Dermis microvascular lymphatic vessel endothelial cell (primary cell): ENCODE measurements at regions not wholly inside any gene's neighbourhood (a gene's known extent, or its start where the extent isn't known, plus 50 kb on each side); places are given as distances from the start of the nearest gene placed in this dataset.
"Not testable (repeated sequence)": the region's sequence is repeated elsewhere in the genome, so short reads cannot be mapped to it uniquely, and the experiment has no call there.

ENCODE experiments used
- DNase-seq, 2 donors: peaks; one replicate each; pipeline versions ENCODE4 v3.0.0 to v3.0.0-alpha.2; 2010; ENCODE audit warnings: low read depth in 2 of 2

DNA sequence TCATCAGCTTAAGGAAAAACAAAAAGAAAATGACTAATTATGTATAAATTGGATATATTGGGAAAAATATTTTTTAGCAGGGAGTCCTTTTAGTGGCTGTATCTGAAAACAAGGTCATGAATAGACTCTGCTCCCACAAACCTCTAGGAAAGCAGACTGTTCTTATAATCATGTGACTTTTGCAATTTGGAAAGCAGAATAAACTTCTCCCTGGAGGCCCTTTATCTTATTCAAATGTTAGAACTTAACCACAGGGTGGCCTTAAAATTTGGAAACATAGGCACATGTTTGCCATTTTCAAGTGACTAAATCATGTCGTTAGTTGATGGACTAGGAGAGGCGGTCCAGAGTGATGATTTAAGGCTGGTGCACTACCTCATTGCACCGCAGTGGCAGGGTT is 196.6 kb upstream of the KRR1 start:
- no peak for DNase-seq

DNA sequence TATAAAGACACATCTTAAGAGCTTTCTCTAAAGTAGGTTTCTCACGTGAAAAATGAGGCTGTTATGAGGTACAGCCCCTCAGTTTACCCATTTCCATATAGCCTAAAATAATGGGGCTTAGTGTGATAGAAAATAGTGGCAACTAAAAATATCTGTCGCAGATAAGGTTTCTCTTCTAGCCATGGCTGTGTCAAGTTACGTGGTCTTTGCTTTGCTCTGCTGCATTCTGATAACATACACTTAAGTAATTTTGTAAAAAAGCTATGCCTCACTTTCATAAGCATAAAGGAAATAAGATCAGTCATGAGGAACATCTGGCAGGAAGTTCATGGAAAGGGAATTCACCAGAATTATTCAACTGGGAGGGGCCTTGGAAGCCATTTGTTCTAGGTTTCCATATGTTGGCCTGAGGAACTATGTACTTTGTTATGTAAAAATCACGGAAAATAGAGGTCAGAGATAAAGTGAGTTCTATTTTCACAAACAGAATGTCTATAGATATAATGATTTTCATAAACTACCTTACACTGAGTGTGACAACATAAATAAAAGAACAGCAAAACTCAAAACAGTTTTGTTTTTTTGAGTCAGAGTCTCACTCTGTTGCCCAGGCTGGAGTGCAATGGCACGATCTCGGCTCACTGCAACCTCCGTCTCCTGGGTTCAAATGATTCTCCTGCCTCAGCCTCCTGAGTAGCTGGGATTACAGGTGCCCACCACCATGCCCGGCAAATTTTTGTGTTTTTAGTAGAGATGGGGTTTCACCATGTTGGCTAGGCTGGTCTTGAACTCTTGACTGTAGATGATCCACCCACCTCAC is 195.6 kb upstream of the KRR1 start:
- peak; percentile 44 to 87 for DNase-seq

DNA sequence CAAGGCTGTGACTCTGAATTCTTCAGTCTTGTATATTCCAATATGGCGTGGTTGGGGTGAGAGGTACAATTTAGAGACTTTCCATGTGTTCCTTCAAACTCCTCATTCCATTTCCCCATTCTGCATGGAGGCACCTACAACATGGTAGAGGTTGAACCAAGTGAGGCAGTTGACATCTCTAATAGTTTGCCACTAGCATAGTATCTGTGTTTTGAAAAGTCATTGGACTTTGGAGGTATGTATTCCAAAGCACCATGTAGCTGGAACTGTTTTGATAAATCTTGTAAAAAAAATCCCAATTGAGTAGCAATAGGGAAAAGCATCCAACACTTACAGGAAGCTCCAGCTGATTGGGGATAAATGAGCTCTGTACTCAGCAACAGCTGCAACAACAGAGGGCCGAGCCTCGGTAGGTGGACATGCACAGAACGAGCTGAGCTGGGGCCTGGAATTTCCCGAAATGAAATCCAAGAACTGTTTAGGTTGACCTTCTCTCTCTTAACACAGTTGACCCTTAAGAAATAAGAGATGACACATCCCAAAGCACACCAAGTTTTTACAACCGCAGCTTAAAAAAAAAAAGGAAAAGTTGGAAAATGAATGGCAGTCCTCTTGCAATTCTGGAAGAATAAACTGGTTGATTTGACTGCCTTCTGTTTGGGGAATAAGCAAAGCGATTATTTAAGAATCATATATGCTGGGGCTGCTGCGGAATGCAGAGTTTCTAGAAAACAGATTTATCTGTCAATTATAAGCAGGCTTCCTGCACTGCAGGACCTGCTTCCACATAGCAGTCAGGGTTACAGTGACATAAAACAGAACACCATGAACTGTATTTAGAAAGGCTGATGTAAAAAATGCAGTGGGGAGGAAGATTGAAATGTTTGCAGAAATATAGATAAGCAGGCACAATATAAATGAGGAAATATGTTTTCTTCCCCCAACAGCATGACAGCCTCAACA is 194.6 kb upstream of the KRR1 start:
- peak; percentile 61 to 98 for DNase-seq

DNA sequence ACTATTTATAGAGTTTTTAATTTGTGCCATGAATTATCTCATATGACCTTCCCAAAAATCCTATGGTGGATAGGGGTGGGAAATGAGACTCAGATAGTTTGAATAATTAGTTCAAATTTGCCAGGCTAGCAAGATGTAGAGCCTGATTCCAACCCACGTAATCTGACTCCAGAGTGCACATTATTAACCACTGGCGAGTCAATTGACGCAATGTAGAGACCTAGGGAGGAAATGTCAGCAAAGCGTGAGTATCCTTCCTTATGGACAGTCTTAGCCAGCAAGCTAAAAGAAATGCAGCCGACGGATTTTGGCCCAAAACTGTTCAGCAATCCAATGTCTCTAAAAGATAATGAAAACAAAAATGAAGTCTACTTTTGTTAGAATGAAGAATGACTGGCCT is 193.3 kb upstream of the KRR1 start:
- peak in 1 of 2 donors; percentile 50 for DNase-seq

DNA sequence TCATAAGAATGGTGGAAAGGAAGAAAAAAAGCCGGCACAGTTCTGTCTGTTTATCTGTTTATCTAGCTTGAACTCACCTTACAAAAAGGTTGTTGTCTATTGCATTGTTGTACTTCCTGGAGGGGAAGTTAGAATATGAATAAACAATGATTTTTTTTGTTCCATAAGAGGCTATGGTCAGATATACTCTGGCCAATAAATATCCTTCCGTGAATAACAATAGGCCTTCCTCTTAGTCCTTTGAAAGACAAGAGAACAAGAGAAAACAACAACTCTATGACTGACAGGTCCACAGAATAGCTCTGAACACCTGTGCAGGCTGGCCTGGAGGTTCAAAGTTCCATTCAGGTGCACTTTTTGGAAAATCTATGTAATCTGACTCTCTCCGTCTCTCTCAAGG is 192.8 kb upstream of the KRR1 start:
- peak in 1 of 2 donors; percentile 60 for DNase-seq

DNA sequence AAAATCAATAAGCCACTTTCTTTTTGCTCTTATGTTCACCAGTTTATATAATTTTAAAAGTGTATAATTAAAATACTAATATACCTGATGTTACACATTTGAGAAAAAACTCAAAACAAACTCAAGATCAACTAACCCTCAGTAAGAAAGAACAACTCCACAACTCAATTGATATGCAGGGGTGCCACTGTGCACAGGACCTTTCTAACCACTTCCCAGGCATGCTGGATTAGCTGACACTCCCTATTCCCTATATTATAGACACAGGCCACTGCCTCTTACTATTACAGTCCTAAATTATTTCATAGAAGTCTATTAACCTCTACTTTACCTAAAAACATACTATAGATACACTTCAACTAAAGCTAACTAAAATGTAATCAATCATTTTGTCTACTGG is 191.7 kb upstream of the KRR1 start:
- no peak for DNase-seq

DNA sequence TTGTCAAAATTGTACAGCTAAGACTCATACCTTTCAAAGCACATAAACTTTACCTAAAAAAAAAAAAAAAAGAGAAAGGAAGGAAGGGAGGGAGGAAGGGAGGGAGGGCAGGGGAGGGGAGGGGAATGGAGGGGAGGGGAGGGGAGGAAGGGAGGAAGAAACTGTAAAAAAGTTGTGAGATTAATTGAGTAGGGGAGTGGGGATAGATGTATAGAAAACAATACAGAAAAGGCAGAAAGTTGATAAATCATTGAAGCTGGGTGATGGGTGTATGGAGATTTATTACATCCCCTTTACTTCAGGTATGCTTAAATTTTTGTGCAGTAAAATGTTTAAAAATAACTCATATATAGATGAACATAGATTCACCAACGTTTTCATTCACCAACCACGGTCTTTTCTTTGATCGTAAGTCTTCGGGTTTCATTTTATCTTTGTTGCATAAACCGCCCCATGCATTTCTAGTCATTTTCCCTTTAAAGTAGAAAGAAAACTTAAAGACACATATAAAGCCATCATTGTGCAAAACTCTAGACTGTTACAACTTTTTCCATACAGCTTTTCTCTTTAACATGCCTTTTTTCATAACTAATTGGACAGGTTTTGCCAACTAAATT is 191.2 kb upstream of the KRR1 start:
- no peak for DNase-seq

DNA sequence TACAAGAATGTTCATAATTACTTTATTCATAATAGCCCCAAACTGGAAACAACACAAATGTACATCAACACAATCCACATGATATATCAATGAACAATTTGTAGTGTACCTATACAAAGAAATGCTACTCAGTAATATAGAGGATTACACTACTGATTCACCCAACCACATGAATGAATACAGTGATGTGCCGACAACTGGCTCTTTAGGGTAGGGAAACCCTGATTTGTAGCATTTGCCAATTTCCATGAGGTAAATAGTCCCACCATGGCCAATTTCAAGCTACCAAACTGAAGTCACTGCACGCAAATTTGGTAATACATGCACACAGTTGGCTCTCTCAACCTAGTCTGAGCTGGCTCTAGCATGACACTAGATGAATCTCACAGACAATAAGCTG is 190.4 kb upstream of the KRR1 start:
- no peak for DNase-seq

DNA sequence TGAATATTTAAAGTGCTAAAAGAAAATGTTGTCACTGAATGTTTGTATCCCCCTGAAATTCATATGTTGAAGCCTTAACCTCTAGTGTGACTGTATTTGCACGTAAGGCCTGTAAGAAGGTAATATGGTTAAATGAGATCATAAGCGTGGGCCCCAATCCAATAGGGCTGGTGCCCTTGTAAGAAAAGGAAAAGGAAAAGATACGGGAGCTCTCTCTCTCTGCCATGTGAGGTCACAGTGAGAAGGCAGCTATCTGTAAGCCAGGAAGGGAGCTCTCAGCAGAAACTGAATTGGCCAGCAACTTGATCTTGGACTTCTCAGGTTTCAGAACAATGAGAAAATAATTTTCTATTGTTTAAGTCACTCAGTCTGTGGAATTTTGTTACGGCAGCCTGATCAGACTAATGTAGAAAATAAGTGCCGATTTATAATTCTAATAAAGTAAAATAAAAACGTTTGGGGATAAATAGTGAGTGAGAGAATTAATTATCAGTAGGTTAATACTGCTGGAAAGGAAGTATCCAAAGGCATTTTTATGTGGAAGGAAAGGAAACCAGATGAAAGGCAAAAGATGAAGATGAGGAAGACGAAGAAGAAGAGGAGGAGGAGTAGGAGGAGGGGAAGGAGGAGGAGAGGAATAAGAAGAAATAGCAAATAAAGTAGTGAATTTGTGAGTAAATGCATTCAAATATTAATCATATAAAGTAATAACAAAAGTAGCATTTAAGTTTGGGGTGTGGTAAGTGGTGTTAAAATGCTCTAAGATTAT is 188.5 kb upstream of the KRR1 start:
- peak in 1 of 2 donors; percentile 82 for DNase-seq

DNA sequence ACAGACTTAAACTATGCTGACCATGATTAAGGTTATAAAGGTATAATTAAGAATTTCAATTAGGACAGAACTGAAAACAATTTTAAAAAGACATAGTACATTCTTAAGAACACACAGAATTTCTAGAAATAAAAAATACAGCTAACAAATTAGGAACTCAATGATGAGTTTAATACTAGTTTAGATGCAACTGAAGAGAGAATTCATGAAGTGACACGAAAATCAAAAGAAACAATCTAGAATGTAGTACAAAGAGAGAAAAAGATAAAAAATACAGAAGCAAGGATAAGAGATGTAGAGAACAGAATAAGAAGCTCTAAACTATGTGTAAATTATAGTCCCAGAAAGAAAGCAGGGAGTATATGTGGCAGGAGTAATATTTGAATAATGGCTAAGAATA is 187.8 kb upstream of the KRR1 start:
- DNase-seq: no peak

DNA sequence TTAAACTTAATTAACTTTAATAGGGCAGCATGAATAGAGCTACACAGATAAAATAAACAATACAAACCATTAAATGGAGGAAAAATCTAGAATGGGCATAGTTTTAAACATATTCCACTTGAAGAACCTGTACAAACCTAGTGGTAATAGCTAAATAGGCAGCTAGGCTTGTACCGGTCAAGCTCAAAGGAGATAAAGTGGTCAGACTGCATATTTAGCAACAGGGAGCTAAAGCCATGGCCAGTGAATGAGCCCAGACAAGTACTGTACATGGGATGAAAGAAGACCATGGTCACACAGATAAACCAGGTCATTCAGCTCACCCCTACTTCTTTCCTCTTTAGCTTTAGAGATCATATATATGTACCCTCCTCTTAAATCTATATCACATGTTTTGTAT is 186.6 kb upstream of the KRR1 start:
- no peak for DNase-seq

DNA sequence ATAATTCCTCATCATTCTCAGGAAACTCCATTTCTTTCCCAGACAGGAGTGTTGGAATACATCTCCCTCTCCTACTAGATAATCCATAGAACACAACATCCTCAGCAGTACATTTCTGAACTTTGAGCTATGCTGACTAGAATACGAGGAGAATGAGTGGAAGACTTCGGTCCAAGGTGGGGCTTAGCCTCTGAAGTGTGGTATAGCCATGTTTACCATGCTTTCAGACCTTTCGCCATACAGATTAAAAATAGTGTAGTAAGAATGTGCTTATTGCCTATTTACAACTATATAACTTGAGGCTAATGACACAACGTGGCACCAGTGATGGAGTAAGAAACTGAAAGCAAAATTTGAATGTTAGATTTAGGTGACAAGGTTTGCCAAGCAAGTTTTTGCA is 184.5 kb upstream of the KRR1 start:
- DNase-seq: no peak

DNA sequence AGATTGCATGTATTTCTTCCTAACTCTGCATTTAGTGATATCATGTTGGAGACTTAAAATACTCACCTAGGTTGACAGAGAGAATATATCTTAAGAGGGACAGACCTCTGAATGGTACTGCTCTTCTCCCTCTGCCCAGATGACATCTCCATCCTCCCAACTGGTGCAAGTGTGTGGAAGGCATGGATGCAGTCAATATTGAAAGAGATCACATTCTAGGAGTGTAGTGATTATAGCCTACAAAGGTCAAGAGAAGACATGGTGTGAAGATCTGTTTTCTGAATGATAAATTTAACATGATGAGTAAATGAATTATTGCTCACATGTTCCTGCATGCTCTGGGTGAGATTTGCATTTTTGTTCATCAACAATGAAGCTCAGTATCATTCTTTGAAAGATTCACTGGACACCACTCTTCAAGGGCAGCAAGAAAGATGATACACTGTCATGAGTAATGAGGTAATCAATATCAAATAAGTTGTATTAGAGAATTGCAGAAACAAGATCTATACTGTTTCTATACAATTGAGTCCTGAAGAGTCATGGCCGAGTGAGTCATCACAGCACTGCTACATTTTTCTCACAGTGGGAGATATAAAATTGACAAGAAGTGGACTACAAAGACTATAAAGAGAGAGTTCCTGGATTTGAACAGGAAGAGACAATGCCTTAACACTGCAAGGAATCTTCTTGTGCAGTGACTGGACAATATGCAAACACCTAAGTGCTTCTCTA is 183.3 kb upstream of the KRR1 start:
- DNase-seq: no peak

DNA sequence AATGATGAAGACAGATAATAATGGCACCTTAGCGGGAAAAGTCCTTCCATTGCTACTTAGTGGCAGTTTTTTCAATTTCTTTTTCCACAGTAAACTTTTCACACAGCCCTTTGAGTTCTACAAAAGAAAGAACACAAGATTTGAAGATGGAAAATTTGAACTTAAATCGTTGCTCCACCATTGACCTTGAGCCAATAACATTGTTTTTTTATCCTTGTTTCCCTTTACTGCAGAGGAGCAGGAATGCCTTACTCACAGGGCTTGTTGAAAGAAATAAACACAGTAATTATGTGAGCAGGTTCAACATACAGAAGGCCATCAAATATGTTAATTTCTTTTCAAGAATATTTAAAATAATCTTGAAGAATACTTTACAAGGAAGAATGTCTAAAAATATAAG is 181.5 kb upstream of the KRR1 start:
- peak in 1 of 2 donors; percentile 46 for DNase-seq

DNA sequence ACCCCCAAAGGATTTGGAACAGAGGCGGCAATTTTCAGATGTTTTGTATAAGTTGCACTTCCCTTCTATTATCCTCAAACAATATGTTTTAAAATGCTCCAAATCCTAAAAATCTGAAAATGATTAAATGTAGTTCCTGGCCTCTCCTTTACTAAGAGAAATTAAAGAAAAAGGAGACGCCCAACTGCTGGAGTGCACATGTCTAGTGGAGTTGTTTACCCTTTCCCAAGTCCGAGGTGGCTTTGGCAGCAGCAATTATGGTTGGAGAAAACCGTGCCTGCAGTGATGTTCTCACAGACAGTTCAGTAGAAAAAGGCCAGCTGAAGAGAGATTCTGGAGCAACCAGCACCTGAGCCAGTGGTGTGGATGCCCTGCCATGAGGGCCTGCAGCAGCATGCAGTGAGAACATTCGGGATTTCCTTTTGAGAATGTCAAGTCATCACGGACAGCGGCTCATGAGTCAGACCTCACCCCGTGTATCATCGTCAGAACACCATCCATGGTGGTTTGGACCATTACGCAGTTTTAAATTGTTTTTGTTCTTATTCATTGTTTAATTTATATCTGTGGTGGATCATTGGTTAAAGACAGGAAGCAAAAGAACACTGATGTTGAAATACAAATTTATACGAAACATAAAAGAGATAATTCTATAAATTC is 179.0 kb upstream of the KRR1 start:
- DNase-seq: peak in 1 of 2 donors; percentile 23

DNA sequence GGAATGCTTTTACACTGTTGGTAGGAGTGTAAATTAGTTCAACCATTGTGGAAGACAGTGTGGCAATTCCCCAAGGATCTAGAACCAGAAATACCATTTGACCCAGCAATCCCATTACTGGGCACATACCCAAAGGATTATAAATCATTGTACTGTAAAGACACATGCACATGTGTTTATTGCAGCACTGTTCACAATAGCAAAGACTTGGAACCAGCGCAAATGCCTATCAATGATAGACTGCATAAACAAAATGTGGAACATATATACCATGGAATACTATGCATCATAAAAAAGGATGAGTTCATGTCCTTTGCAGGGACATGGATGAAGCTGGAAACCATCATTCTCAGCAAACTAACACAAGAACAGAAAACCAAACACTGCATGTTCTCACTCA is 174.8 kb upstream of the KRR1 start:
- DNase-seq: not testable (repeated sequence)

DNA sequence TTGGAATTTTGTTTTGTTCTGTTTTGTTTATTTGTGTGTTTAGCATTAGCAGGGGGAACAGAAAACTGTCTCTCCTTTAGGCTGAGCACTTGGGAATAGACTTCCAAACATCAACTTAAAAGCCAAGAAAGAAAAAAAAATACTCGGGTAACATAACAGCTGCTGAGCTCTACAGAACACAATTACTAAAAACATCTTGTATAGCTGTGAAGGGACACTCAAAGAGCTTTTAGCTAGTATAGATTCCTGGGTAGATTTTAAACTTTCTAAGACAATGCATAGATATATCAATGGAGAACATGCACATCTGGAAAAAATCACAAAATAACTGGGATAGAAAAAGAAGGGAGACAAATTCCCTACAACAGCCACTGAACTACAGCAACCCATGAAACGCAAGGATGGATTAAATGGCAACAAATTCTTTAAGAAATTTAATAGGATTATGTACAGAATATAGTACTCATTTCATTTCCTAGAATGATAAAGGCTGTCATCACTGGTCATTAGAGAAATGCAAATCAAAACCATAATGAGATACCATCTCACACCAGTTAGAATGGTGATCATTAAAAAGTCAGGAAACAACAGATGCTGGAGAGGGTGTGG is 174.3 kb upstream of the KRR1 start:
- DNase-seq: no peak

DNA sequence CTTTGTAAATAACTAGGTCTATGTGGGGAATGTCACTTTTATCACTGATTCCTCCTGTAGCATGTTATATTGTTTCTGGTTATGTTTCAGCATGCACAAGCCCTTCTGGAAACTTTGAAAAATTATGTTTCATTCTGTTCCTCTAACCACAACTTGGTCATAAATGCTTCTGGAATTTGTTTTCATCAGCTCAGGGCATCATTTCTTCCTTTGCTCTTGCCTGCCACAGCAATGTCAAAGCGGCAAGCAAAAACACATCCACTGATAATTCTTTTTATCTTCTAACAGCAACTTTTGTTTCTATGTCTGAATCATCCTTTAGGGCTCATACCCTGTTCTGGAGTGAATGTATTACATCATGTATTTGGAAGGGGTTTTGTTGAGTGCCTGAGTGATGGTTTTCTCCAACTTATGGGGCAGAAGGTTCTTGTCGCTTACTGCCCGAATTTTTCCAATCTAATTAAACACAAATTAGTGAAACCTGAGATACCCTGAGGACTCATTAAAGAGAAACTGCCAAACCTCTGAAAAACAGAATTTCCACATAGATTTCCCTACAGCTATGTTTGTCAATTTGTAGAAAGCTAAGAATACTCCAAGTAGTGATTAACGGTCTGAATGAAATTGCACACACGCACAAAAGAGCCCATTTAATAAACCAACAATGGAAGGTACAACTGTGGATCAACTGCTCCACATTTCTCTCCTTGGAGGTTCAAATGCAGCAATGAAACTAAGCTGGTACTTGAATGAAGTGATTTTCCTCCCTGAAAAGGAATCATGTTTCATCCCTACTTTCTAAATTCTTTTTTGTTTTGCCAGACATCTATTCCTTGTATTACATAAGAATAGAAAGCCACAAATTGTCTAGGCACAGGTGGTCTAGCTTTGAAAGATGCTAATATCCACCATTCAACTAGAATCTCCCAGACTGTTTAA is 173.5 kb upstream of the KRR1 start:
- no peak for DNase-seq
